BLaER1 treated with 17β-estradiol and CSF1 and Interleukin-3, amounts not matched to agents 10 nM and 100 nM (cell line): ENCODE measurements at regions not wholly inside any gene's neighbourhood (a gene's known extent, or its start where the extent isn't known, plus 50 kb on each side); places are given as distances from the start of the nearest gene placed in this dataset.

Experiments
- H3K27ac ChIP-seq, 11 experiments: shearing (Covaris generic); formaldehyde crosslinking; 2 replicates each; pipeline ENCODE4 v1.8.1; 2022
- H3K27me3 ChIP-seq, 11 experiments: shearing (Covaris generic); formaldehyde crosslinking; 2 replicates each; pipeline ENCODE4 v1.8.1; 2022
- H3K36me3 ChIP-seq, 11 experiments: shearing (Covaris generic); formaldehyde crosslinking; 2 replicates each; pipeline ENCODE4 v1.8.1; 2022
- H3K4me1 ChIP-seq, 10 experiments: shearing (Covaris generic); formaldehyde crosslinking; 2 replicates each; pipeline ENCODE4 v1.8.1; 2022
- H3K4me2 ChIP-seq, 11 experiments: shearing (Covaris generic); formaldehyde crosslinking; 2 replicates each; pipeline ENCODE4 v1.8.1; 2022
- H3K4me3 ChIP-seq, 10 experiments: shearing (Covaris generic); formaldehyde crosslinking; 2 replicates each; pipeline ENCODE4 v1.8.1; 2022
- H3K9ac ChIP-seq, 11 experiments: shearing (Covaris generic); formaldehyde crosslinking; 2 replicates each; pipeline ENCODE4 v1.8.1; 2022
- H3K9me3 ChIP-seq, 11 experiments: shearing (Covaris generic); formaldehyde crosslinking; replicated peaks in 1 of 11; 2 replicates each; pipeline ENCODE4 v1.8.1; 2022
- H4K20me1 ChIP-seq, 11 experiments: shearing (Covaris generic); formaldehyde crosslinking; 2 replicates each; pipeline ENCODE4 v1.8.1; 2022
- Cebpa-rat ChIP-seq, 11 experiments: shearing (Covaris generic); IDR thresholded peaks; 2 replicates each; pipeline ENCODE4 v1.8.1; 2022

DNA sequence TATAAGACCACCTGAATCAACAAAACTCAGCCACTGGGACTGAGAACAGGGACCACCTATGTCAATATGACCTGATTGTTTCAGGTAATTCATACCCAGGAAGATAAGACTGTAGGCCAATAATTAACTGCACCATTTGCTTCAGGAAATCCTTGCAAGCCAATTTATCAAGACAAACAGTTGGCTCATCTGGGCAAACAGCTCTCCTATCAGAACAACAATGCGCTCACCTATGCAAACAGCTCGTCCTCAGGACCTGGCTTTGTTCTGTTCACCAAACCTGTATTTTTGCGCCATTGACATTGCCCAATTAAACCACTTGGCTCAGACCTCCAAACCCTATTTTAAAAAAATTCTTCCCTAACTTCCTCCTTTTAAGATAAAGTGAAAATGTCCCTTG, 92.3 kb upstream of the MARCHF11 start:
- TF ChIP-seq Cebpa-rat (IDR thresholded peaks at IDR 0.05) = no peak
- H3K9me3 ChIP-seq = no peaks in the 10 kb centered on the region; a peak in 2 of 22 replicates
- no peak overlapping the region for H3K27ac ChIP-seq
- H3K4me2 ChIP-seq = peak overlapping the region in 3 of 11 experiments; percentile 2 to 17 (median 10); a peak in 3 of 22 replicates
- H3K36me3 ChIP-seq = no peaks in the 10 kb centered on the region
- no peaks in the 10 kb centered on the region for H3K27me3 ChIP-seq
- H3K4me1 ChIP-seq = peaks cover 0 to 15% (median 0%) of the 10 kb centered on the region in 10 experiments; a peak in 4 of 20 replicates
- no peak overlapping the region for H3K4me3 ChIP-seq
- H4K20me1 ChIP-seq = no peaks in the 10 kb centered on the region
- no peak overlapping the region for H3K9ac ChIP-seq

DNA sequence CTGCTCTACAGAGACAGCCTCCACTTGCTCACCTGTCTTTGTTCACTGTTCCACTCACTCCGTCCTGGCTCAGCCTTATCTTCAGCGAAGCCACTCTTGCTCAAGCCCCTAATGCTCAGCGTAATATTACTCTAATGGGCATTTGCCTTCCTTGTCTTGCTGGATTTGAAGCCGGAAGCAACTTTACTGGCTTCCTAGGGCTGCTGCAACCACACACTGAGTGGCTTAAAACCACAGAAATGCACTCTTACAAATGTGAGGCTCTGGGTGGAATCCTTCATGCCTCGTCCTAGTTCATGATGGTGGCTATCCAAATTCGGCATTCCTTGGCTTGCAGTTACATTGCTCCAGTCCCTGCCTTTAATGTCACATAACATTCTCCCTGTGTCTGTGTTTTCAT, 85.5 kb upstream of the MARCHF11 start:
- no peak overlapping the region for H3K27ac ChIP-seq
- no peak overlapping the region for H3K4me3 ChIP-seq
- H3K36me3 ChIP-seq = no peaks in the 10 kb centered on the region
- TF ChIP-seq Cebpa-rat (IDR thresholded peaks at IDR 0.05) = no peak
- H3K4me2 ChIP-seq = no peak overlapping the region
- no peaks in the 10 kb centered on the region for H3K4me1 ChIP-seq
- H3K9ac ChIP-seq = no peak overlapping the region
- H3K27me3 ChIP-seq = no peaks in the 10 kb centered on the region
- H4K20me1 ChIP-seq = no peaks in the 10 kb centered on the region
- H3K9me3 ChIP-seq = no peaks in the 10 kb centered on the region

DNA sequence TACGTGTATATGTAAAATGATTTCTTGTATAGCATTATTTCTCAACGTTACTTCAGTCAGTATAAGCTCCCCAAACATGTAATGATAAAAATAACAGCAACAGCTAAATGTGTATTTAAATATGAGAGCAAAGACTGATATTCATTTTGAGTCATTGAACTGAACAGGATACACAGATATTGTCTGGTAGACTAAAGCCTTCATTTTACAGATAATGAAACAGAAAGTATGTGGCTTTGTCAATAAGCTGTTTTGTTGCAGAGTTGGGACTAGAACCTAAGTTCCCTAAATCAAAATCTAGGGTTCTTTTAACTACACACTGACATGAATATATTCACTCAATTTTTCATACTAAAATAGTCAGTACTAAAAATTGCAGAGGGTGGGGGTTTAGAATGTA, 80.4 kb upstream of the MARCHF11 start:
- Histone ChIP-seq H3K9ac (no peak overlapping the region), H3K9me3 (no peaks in the 10 kb centered on the region), H3K4me2 (no peak overlapping the region), H3K4me3 (no peak overlapping the region), H4K20me1 (no peaks in the 10 kb centered on the region), H3K27me3 (no peaks in the 10 kb centered on the region), H3K4me1 (no peaks in the 10 kb centered on the region), H3K27ac (no peak overlapping the region), H3K36me3 (no peaks in the 10 kb centered on the region)
- no peak for TF ChIP-seq Cebpa-rat (IDR thresholded peaks at IDR 0.05)

DNA sequence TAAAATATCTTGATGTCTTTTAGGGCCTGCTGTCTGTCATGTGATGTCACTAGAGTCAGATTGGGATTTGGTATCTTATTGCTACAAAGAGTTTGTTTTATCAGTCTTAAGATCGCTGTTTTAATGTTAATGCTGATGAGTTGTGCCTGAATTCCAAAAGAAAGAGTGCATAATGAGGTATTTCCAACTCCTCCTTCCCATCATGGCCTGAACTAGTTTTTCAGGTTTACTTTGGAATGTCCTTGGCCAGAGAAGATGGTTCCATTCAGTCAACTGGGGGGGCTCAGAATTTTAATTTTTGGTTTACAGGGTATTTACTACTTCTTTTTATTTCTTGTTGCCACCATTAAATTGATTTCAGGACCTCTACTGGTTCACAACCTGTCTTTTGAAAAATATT, 74.3 kb upstream of the MARCHF11 start:
- Histone ChIP-seq H4K20me1 (no peaks in the 10 kb centered on the region), H3K4me1 (0 out of 20 replicates have a peak, but pooled peaks cover 0 to 4% (median 0%) of the 10 kb centered on the region in 10 experiments), H3K4me3 (no peak overlapping the region), H3K4me2 (no peak overlapping the region), H3K27ac (no peak overlapping the region), H3K27me3 (no peaks in the 10 kb centered on the region), H3K9me3 (peaks cover 0 to 34% (median 17%) of the 10 kb centered on the region in 11 experiments; a peak in 13 of 22 replicates), H3K9ac (no peak overlapping the region), H3K36me3 (no peaks in the 10 kb centered on the region)
- no peak for TF ChIP-seq Cebpa-rat (IDR thresholded peaks at IDR 0.05)

DNA sequence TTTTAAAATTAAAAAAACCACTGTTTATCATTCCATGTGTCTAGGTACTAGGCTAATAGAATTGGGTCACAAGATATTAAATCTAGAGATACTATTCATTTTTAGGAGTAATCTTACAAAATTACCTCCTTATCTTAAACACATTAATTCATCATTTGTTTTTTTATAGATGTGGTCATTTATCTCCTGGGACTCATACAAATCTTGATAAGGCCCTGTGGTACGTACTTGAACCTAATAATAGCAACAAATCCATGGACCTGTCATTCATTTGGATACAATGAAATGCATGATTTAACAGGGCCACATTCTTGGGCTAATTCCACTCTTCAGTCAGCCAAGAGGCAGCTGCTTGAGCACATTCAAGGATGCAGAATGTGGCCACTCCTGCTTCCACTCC, 66.4 kb upstream of the MARCHF11 start:
- peaks cover 0 to 7% (median 0%) of the 10 kb centered on the region in 10 experiments; a peak in 2 of 20 replicates for H3K4me1 ChIP-seq
- no peak overlapping the region for H3K4me2 ChIP-seq
- H3K4me3 ChIP-seq = no peak overlapping the region
- H3K9me3 ChIP-seq = peaks cover 0 to 14% (median 10%) of the 10 kb centered on the region in 11 experiments; a peak in 8 of 22 replicates
- H3K9ac ChIP-seq = no peak overlapping the region
- no peaks in the 10 kb centered on the region for H4K20me1 ChIP-seq
- no peaks in the 10 kb centered on the region for H3K36me3 ChIP-seq
- H3K27ac ChIP-seq = peak overlapping the region in 1 of 11 experiments; percentile 43; a peak in 1 of 22 replicates
- no peak for TF ChIP-seq Cebpa-rat (IDR thresholded peaks at IDR 0.05)
- H3K27me3 ChIP-seq = no peaks in the 10 kb centered on the region

DNA sequence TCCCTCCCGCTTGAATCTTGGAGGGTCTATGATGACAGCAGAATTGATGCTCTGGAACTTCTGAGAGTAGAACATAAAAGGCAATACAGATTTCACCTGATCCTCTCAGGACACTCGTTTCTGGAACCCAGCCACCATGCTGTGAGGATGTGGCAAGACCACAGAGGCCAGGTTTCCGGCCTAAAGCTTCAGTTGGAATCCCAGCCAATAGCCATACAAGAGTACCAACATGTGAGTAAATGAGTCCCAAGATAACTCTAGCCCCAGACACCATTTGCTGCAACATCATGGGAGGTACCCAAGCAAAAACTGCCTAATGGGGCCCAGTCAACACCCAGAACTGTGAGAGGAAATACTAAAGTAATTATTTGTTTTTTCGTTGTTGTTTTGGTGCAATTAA, 65.7 kb upstream of the MARCHF11 start:
- Histone ChIP-seq H3K4me3 (no peak overlapping the region), H3K36me3 (no peaks in the 10 kb centered on the region), H4K20me1 (no peaks in the 10 kb centered on the region), H3K4me2 (no peak overlapping the region), H3K27me3 (no peaks in the 10 kb centered on the region), H3K27ac (no peak overlapping the region), H3K9me3 (peaks cover 0 to 10% (median 6%) of the 10 kb centered on the region in 11 experiments; a peak in 8 of 22 replicates), H3K4me1 (peaks cover 0 to 7% (median 0%) of the 10 kb centered on the region in 10 experiments; a peak in 2 of 20 replicates), H3K9ac (no peak overlapping the region)
- TF ChIP-seq Cebpa-rat (IDR thresholded peaks at IDR 0.05) = no peak

DNA sequence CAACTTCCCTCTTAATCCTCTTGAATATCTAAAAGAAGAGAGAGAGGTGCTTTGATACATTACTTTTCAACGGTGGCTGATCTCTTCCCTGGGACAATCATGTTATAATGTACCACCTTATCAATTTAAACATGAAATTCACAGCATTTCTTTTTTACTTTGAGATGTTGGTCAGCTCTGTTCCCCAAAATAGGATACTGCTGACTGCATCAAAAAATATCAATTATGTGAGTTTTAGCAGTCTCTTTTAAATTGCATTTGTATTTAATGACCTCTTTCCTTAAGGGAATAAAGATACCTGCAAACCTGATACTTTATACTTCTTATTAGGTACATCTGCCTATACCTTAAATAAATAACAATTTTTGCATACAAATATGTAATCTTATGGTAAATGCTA, 58.4 kb upstream of the MARCHF11 start:
- Histone ChIP-seq H3K9me3 (peaks cover 0 to 14% (median 5%) of the 10 kb centered on the region in 11 experiments; a peak in 7 of 22 replicates), H3K36me3 (no peaks in the 10 kb centered on the region), H4K20me1 (no peaks in the 10 kb centered on the region), H3K4me2 (no peak overlapping the region), H3K4me3 (no peak overlapping the region), H3K4me1 (no peaks in the 10 kb centered on the region), H3K27ac (no peak overlapping the region), H3K9ac (no peak overlapping the region), H3K27me3 (no peaks in the 10 kb centered on the region)
- no peak for TF ChIP-seq Cebpa-rat (IDR thresholded peaks at IDR 0.05)

DNA sequence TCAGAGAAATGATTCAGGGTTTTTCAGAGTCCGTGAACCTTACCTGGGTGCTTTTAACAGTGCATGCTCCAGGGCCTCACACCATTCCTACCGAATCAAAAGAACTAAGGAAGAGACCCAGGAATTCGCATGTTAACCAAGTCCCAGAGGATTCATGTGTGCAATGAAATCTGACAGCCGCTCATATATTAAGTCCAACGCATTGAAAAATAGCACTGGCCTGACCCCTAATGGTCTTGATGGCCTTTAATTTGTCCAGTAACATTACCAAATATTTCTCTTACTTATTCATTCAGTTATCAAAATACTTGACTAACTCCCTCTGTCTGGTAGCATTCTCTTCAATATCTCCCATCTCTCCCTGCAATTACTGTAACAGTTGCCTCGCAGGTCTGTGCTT, 55.0 kb upstream of the MARCHF11 start:
- H3K27ac ChIP-seq = no peak overlapping the region

DNA sequence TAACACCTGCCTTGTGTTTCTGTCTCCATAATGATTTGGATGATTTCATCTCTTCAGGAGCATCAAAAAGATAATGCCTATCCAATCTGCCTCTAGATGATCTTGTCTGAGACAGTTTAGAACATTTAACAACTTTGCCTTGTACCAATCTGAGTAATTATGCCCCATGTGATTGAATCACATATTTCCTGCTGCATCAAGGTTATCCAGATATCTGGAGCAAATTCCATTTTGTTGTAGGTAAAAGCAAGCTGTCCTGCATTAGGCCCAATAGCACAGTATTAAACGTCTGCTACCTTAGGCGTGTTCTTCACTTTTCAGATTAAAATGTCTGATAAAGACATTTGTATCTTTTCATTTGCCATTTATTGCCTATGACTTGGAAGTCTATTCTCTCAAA, 54.1 kb upstream of the MARCHF11 start:
- Histone ChIP-seq H3K27ac (no peak overlapping the region), H4K20me1 (no peaks in the 10 kb centered on the region), H3K9me3 (peaks cover 0 to 14% (median 5%) of the 10 kb centered on the region in 11 experiments; a peak in 7 of 22 replicates), H3K4me1 (no peaks in the 10 kb centered on the region), H3K36me3 (no peaks in the 10 kb centered on the region), H3K27me3 (no peaks in the 10 kb centered on the region), H3K9ac (no peak overlapping the region), H3K4me2 (no peak overlapping the region), H3K4me3 (no peak overlapping the region)
- TF ChIP-seq Cebpa-rat (IDR thresholded peaks at IDR 0.05) = no peak

More for the DNA sequence above, 55.0 kb upstream of the MARCHF11 start:
- H4K20me1 ChIP-seq = no peaks in the 10 kb centered on the region
- H3K9me3 ChIP-seq = peaks cover 0 to 14% (median 5%) of the 10 kb centered on the region in 11 experiments; a peak in 7 of 22 replicates
- no peaks in the 10 kb centered on the region for H3K4me1 ChIP-seq
- TF ChIP-seq Cebpa-rat (IDR thresholded peaks at IDR 0.05) = no peak
- no peak overlapping the region for H3K9ac ChIP-seq
- H3K4me2 ChIP-seq = no peak overlapping the region
- no peaks in the 10 kb centered on the region for H3K27me3 ChIP-seq
- no peak overlapping the region for H3K4me3 ChIP-seq
- H3K36me3 ChIP-seq = no peaks in the 10 kb centered on the region

DNA sequence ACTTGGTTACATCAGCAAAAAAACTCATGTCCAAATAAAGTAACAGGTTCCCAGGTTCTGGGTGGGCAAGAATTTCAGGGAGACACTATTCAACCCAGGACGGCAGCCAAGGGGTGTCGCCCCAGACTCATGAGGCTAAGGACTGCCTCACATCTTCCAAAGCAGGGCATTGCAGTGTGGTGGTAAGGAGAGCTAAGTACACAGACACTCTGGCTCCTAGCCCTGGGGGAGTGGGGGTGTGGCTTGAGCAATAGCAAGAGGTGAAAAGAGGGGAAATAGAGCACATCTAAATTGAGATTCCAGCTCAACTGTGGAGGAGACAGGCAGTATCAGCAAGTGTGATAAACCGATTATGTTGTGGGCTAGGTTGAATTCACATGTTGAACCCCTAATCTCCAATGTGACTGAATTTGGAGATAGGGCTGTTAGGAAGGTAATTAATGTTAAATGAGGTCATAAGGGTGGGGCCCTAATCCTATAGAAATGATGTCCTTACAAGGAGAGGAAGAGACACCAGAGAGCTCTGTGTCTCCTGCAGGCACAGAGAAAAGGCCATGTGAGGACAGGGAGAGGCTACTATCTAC, 49.9 kb upstream of the MARCHF11 start:
- Histone ChIP-seq H3K27me3 (no peaks in the 10 kb centered on the region), H3K4me2 (no peak overlapping the region), H4K20me1 (no peaks in the 10 kb centered on the region), H3K4me1 (peaks cover 0 to 5% (median 1%) of the 10 kb centered on the region in 10 experiments; a peak in 9 of 20 replicates), H3K36me3 (no peaks in the 10 kb centered on the region), H3K9ac (no peak overlapping the region), H3K9me3 (peaks cover 0 to 32% (median 7%) of the 10 kb centered on the region in 11 experiments; a peak in 11 of 22 replicates), H3K4me3 (no peak overlapping the region), H3K27ac (no peak overlapping the region)
- TF ChIP-seq Cebpa-rat (IDR thresholded peaks at IDR 0.05) = no peak
